Lower leg skin (tissue), 3 donors: ENCODE measurements at regions not wholly inside any gene's neighbourhood (a gene's known extent, or its start where the extent isn't known, plus 50 kb on each side); places are given as distances from the start of the nearest gene placed in this dataset.

Source experiments
- CTCF ChIP-seq, 3 donors: fragments of 450-650 bp; IDR thresholded peaks; one replicate each; pipeline ENCODE4 v1.5.1; 2016; ENCODE audit warnings: antibody characterized with exemption in 3 of 3, mild to moderate bottlenecking in 3 of 3, moderate library complexity in 2 of 3
- POLR2A ChIP-seq, 2 donors: fragments of 450-650 bp; IDR thresholded peaks; one replicate each; pipeline ENCODE4 v1.6.1; 2016 to 2017; ENCODE audit warnings: antibody characterized with exemption in 2 of 2, mild to moderate bottlenecking in 1 of 2, moderate library complexity in 1 of 2

DNA sequence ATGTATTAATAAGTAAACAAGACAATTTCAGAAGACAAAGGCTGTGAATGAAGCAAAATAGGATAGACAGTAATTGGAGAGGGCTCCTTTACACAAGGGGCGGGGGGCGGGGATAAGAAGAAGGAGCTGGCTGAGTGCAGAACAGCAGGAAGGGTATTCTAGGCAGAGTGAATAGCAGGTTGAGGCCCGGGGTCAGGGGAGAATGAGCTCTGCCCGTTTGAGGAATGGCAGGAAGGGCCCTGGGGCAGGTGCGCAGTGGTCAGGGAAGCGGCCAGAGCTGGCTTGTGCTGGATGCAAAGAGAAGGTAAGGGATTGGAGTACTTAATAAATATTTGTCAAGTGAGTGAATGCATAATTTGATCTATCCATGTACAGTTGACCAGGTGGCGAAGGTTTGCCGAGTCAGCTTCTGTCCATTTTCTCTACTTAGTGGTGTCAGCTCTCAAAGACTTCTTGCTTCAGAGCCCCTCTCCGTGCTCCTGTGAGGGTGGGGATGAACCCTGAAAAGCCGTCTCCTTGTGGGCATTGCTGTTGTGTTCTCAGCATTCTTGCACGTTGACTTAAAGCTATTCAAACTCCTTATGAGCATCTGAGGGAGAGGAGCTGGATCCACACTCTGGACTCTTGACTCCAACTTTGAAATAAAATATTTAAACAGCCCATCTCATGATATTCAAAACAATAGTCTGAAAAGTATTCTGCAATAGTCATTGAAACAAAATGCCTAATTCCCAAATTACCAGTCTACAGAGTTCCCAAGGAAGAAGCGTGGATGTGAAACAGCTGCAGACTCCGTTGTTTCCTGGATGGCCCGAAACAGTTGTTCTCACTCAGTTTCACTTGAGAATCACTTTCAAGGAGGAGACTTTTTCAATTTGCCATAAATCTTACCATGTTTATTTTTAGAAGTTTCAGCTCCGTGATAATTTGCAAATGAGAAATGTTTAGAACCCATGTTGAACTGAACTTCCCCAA lies 105.1 kb downstream of the EDN3 start:
- TF ChIP-seq CTCF (IDR thresholded peaks at IDR 0.05), result no peak
- TF ChIP-seq POLR2A (IDR thresholded peaks at IDR 0.05), result no peak
